ENCODE measurements at regions not wholly inside any gene's neighbourhood (a gene's known extent, or its start where the extent isn't known, plus 50 kb on each side); places are given as distances from the start of the nearest gene placed in this dataset.

- intact Hi-C loops (cut with DNase I), result no loop called here
- no peak for DNase-seq (ENCODE audit: low spot score)
Measured at GRCh38 chr2:129880309-129880708, 99.2 kb upstream of the RAB6C start.

GRCh38 chr2:129880971-129881370 is 98.5 kb upstream of the RAB6C start:
- H3K36me3 ChIP-seq, result no peaks in the 10 kb centered on the region
- no peak overlapping the region for H3K27ac ChIP-seq
- no peaks in the 10 kb centered on the region for H3K4me1 ChIP-seq (replicated peaks)
- H3K9me3 ChIP-seq, result no peaks in the 10 kb centered on the region
- no peak overlapping the region for H3K4me3 ChIP-seq
- no peaks in the 10 kb centered on the region for H3K27me3 ChIP-seq (replicated peaks; ENCODE audit: insufficient read depth)
- 92% methylated on average over 6 of the region's 6 CpGs for WGBS
- intact Hi-C loops (cut with DNase I), result no loop called here
- TF ChIP-seq CTCF (IDR thresholded peaks at IDR 0.05), result no peak
- TF ChIP-seq POLR2A (IDR thresholded peaks at IDR 0.05), result no peak
- no peak for TF ChIP-seq POLR2AphosphoS5 (IDR thresholded peaks at IDR 0.05)
- DNase-seq (ENCODE audit: low spot score), result no peak

More at GRCh38 chr2:129880309-129880708, 99.2 kb upstream of the RAB6C start:
- H3K4me1 ChIP-seq (replicated peaks), result no peaks in the 10 kb centered on the region
- no peaks in the 10 kb centered on the region for H3K27me3 ChIP-seq (replicated peaks; ENCODE audit: insufficient read depth)
- no peaks in the 10 kb centered on the region for H3K9me3 ChIP-seq
- H3K36me3 ChIP-seq, result no peaks in the 10 kb centered on the region
- TF ChIP-seq POLR2A (IDR thresholded peaks at IDR 0.05) (no peak), CTCF (IDR thresholded peaks at IDR 0.05) (no peak), POLR2AphosphoS5 (IDR thresholded peaks at IDR 0.05) (no peak)
- WGBS, result 96% methylated on average over 5 of the region's 5 CpGs
- no peak overlapping the region for H3K4me3 ChIP-seq
- no peak overlapping the region for H3K27ac ChIP-seq

GRCh38 chr2:129881786-129882396 is 97.6 kb upstream of the RAB6C start:
- no peak for TF ChIP-seq CTCF (IDR thresholded peaks at IDR 0.05)
- no peak for TF ChIP-seq POLR2AphosphoS5 (IDR thresholded peaks at IDR 0.05)
- no peak for TF ChIP-seq POLR2A (IDR thresholded peaks at IDR 0.05)
- Histone ChIP-seq H3K4me3 (no peak overlapping the region), H3K36me3 (no peaks in the 10 kb centered on the region), H3K27ac (no peak overlapping the region), H3K27me3 (replicated peaks; ENCODE audit: insufficient read depth) (no peaks in the 10 kb centered on the region), H3K4me1 (replicated peaks) (no peaks in the 10 kb centered on the region), H3K9me3 (no peaks in the 10 kb centered on the region)
- intact Hi-C loops (cut with DNase I), result no loop called here
- DNase-seq (ENCODE audit: low spot score), result no peak
- WGBS, result 91% methylated on average over 4 of the region's 4 CpGs

- Histone ChIP-seq H3K36me3 (no peaks in the 10 kb centered on the region), H3K27me3 (replicated peaks; ENCODE audit: insufficient read depth) (no peaks in the 10 kb centered on the region), H3K4me3 (no peak overlapping the region), H3K9me3 (no peaks in the 10 kb centered on the region), H3K27ac (no peak overlapping the region), H3K4me1 (replicated peaks) (no peaks in the 10 kb centered on the region)
- DNase-seq (ENCODE audit: low spot score), result no peak
- no peak for TF ChIP-seq POLR2AphosphoS5 (IDR thresholded peaks at IDR 0.05)
- no peak for TF ChIP-seq CTCF (IDR thresholded peaks at IDR 0.05)
- TF ChIP-seq POLR2A (IDR thresholded peaks at IDR 0.05), result no peak
- intact Hi-C loops (cut with DNase I), result no loop called here
- 89% methylated on average over 6 of the region's 6 CpGs for WGBS
Measured at GRCh38 chr2:129882476-129882875, 97.0 kb upstream of the RAB6C start.

GRCh38 chr2:129883121-129883520 is 96.3 kb upstream of the RAB6C start:
- DNase-seq (ENCODE audit: low spot score), result no peak
- intact Hi-C loops (cut with DNase I), result no loop called here

More at GRCh38 chr2:129883121-129883520, 96.3 kb upstream of the RAB6C start:
- no peaks in the 10 kb centered on the region for H3K27me3 ChIP-seq (replicated peaks; ENCODE audit: insufficient read depth)
- H3K27ac ChIP-seq, result no peak overlapping the region
- H3K4me1 ChIP-seq (replicated peaks), result no peaks in the 10 kb centered on the region
- 77% methylated on average over 3 of the region's 3 CpGs for WGBS
- no peaks in the 10 kb centered on the region for H3K36me3 ChIP-seq
- H3K4me3 ChIP-seq, result no peak overlapping the region
- no peak for TF ChIP-seq POLR2AphosphoS5 (IDR thresholded peaks at IDR 0.05)
- no peak for TF ChIP-seq POLR2A (IDR thresholded peaks at IDR 0.05)
- TF ChIP-seq CTCF (IDR thresholded peaks at IDR 0.05), result no peak
- no peaks in the 10 kb centered on the region for H3K9me3 ChIP-seq

All from prostate gland (tissue), 2 donors.